HEK293 (cell line): ENCODE measurements at regions not wholly inside any gene's neighbourhood (a gene's known extent, or its start where the extent isn't known, plus 50 kb on each side); places are given as distances from the start of the nearest gene placed in this dataset.

ENCODE experiments used
- ZNF776 ChIP-seq: fragments of 450-650 bp; formaldehyde crosslinking; IDR thresholded peaks from 2 replicates; pipeline ENCODE4 v1.5.0; 2017; ENCODE audit warnings: missing biosample characterization, missing genetic modification characterization, borderline replicate concordance
- ZSCAN30 ChIP-seq: fragments of 450-650 bp; IDR thresholded peaks from 2 replicates; pipeline ENCODE4 v1.5.1; 2018; ENCODE audit warnings: missing biosample characterization, mild to moderate bottlenecking, missing genetic modification characterization, moderate library complexity

GRCh38 chrX:41984628-41985027 lies 61.3 kb upstream of the CASK start:
- TF ChIP-seq ZSCAN30 (tag by site-specific recombination) = no peak
- no peak for TF ChIP-seq ZNF776 (tag by site-specific recombination)
